Peyer's patch (tissue), 4 donors: ENCODE measurements at regions not wholly inside any gene's neighbourhood (a gene's known extent, or its start where the extent isn't known, plus 50 kb on each side); places are given as distances from the start of the nearest gene placed in this dataset.

Experiments used
- CTCF ChIP-seq, 6 experiments: fragments of 450-650 bp in 4 of 6; fragments of 200-600 bp in 2 of 6; sonication (generic) in 1 of 6; IDR thresholded peaks; one replicate each; pipeline ENCODE4 v1.5.1; 2017 to 2019; ENCODE audit warnings: antibody characterized with exemption in 6 of 6, mild to moderate bottlenecking in 3 of 6, moderate library complexity in 1 of 6
- POLR2A ChIP-seq, 2 donors: fragments of 450-650 bp; IDR thresholded peaks; one replicate each; pipeline ENCODE4 v1.5.1; 2017; ENCODE audit warnings: antibody characterized with exemption in 2 of 2, mild to moderate bottlenecking in 2 of 2, moderate library complexity in 2 of 2

- TF ChIP-seq CTCF (IDR thresholded peaks at IDR 0.05) = no peak
- TF ChIP-seq POLR2A (IDR thresholded peaks at IDR 0.05) = no peak
Observed at GRCh38 chr2:16321872-16322271, 343.8 kb downstream of the CYRIA start.
